NCI-H526 (cell line): ENCODE measurements at regions not wholly inside any gene's neighbourhood (a gene's known extent, or its start where the extent isn't known, plus 50 kb on each side); places are given as distances from the start of the nearest gene placed in this dataset.

Source experiments
- DNase-seq, 2 experiments: peaks; one replicate each; lab custom pipeline; 2025; lab: John Stamatoyannopoulos, UW

DNA sequence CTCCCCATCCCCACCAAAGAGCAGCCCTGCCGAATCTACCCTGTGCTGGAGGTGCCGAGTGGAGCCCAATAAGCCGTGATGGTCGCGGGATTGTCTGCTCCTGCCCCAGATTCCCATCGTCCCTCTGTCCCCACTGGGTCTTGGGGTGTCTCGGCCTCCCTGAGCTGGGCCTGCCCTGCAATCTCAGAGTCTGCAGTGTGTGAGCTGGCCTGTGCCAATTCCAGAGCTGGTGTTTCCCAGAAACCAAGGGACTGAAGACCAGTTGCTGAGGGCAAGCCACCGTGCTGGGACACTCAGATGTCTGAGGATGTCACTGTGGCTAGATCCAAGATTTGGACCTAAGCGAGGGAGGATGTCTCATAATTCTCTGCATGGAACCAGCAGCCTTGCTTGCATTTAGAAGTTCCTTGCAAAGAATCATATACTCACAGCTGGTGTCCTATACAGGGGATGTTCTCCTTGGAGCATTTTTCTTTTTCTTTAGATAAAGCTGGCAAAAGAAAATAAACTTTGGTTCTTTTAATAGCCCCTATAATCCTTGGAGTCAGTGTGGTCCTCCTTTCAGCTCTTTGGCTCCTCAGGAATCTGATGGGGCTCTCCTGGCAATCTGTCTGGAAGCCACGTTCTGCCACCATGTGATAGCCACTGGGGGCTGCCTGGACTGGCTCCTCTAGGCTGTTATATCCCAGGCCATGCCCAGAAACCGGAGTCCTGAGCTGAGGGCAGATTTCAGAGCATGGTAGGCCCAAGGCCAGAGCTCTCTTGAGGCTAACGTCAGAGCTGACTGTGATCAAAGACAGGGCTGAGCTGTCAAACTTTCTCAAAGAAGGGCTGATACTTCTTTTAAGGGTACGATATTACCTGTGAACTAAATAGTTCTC is 140.1 kb upstream of the HAAO start:
- no peak for DNase-seq

DNA sequence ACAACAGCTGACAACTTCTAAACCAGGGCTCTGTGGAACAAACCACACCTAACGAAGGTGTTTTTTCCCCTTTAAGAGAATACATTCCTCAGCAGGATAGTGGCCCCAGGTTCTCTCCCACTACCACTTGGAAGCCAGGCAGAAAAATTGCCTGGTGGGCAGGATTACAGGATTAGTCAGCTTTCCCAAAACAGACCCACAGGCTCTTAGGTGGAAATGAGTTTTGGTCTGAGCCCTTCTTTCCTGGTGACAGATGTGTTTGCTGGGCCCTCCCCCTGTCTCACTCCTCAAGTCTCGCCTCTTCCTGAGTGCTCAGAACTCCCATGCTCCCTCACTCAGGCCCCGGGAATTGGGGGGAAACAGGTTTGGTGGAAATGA is 139.4 kb upstream of the HAAO start:
- DNase-seq: no peak

DNA sequence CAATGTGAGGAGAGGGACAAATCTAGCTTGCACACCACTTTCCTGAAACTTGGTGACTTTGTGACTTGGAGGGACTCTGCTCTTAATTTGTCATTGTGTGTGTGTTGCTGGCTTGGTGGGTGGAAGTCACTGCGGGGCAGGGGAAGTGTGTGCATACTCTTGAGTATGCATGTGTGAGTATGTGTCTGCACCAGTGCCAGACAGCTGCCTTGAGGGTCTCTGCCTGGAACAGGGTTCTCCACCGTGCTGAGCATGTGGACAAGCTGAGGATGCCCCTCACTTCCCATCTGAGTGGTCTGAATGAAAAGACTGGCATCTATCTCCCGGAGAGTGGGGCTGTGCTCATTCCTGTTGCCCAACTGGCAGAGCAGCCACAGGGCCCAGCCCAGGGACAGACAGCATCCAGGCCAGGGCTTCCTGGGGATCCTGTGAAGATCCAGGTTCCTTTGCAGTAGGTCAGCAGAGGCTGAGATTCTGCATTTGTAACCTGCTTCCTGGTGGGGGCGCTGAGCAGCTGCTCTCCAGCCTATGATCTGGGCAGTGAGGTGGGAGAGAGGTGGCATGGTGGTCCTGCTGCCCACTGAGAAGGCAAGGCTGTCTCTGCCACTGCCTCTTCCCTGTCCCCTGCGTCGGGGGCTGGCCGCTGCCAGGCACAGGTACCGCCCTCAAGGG is 138.9 kb upstream of the HAAO start:
- DNase-seq: peak in 1 of 2 experiments; percentile 36

DNA sequence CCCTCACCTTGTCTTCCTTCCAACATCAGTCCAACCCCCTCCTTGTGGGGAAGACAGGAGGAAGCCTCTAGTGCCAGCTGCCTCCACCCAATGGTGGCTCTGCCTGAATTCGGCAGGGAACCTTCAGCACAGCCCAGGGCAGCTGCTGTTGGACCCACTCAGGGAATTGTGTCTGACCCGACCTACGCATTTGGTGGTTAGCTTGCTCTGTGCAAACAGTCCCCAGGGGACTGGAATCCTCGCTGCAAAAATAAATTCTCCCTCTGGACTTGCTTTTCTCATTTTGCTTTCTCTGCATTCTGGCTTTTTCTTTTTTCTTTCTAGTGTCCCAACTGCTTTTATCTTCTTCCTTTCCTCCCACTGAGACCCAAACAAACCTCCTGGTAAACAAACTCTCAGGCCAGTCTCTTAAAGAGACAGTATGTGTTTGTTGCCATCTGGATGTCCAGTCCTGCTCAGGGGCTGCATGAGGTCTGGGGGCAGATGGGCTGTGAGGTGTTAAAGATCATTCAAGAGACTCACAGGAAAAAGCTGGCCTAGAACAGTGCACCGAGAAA is 137.7 kb upstream of the HAAO start:
- DNase-seq: peak in 1 of 2 experiments; percentile 50

DNA sequence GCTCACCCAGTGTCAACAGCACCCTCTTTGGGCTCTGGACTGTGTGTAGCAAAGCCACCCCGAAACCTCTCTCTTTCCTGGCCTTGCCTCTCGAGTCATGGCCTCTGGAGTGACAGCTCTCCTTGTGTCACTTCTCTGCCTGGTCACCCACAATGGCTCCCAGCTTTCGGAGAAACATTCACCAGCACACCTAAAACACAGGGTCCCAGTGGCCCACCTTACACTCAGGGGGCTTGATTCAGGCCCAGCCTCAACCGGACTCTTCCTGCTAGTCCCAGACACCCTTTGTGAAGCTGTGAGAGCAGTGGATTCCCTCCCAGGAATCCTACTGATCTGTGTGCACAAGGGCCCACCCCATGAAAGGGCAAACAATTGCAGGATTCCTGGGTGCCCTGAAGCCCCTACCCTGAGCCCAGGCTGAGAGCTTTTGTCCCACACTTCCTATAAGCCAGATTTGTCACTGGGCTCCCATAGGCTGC is 137.2 kb upstream of the HAAO start:
- DNase-seq: no peak

DNA sequence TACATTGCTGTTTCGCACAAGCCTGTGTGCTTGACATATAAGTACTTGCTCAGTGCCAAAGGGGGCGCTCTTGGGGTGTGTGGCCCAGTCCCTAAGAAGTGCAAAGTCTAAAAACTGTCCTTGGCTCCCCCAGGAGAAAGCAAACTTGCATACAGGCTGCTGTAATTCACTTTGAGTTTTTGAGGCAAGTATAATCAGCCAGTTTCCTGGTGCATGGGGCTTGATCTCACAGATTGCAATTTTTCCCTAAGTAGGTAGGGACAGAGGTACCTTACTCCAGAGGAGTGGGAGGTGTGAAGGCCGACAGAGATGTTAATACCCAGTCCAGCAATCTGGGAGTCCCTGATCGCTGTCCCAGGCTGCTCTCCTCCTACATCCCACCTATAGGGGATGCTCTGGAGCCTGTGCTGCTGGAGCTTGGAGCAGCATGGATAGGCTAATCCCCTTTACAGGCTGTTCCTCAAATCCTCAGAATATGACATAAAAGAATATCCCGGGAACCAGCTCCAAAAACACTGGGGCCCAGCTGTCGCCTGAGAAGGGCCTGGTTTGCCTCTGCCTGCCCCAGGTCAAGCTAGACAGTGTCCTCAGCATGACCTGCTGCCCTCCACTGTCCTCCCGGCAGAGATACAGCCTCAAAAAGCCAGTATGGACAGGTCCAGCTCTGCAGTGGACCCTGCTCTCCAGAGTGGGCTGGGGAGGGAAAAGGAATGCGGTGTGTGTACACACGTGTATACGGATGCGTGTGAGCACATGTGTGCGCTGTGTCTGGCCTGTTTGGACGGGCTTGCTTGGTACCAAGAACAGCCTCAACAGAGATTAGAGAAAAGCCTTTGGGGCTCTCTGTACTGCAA is 136.5 kb upstream of the HAAO start:
- DNase-seq: peak in 1 of 2 experiments; percentile 46

DNA sequence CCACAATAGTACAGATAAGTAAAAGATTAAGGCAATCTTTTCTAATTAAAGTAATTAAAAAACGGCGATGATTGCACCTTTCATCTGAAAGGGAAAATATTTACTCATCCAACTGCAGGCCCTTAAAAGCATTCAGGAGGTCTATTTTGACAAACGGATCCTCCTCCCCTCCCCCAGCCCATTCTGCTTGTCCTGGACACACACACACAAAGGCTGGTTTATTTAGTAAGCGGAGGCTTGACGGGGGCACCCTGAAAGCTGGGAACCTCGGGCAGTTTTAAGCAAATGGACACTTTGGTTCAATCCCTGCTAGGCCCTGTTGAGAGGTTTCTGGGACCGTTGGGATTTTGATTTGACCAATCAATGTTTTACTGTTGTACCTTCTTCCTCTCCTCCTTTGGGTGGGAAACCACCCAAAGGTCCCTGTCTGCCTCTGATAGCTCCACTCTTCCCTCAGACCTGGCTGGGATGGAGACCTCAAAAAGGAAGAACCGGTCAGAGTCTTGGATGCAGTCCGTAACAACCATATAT is 135.8 kb upstream of the HAAO start:
- peak in 1 of 2 experiments; percentile 30 for DNase-seq

DNA sequence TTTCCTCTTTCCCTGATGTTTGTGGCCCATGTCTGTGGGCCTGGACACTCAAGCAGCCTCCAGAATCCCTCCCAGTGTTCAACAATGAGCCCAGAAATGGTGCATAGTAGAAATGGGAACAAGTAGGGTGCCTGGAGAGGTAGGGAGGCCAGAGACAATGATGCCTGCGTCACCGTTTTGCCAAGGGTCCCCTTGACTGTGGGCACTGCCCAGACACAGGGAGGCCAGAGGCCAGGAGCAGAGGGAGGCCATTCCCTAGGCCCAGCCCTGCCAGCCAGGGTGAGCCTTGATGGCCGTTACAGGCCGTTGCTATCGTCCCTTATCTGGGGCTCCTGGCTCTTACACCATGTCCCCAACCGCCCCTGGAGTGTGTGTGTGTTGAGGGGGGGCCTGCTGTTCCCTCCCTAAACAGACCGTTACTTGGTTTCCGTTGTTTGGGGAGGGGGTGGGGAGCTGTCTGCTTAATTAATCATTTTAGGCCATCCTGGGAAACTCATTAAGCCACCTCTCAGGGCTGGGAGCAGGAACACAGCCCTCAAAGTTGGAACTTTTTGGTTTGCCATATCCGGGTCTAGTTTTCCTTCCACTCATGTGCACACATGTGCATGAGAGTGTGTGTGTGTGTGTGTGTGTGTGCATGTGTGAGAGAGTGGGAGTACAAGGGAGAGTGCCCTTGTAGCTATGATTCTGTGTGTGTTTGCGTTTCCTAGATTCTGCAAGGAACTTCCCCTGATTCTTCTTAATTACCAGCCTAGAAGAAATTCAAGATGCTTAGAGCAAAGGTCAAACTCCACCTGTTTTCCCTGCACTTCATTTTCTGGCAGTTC is 135.2 kb upstream of the HAAO start:
- DNase-seq: no peak

DNA sequence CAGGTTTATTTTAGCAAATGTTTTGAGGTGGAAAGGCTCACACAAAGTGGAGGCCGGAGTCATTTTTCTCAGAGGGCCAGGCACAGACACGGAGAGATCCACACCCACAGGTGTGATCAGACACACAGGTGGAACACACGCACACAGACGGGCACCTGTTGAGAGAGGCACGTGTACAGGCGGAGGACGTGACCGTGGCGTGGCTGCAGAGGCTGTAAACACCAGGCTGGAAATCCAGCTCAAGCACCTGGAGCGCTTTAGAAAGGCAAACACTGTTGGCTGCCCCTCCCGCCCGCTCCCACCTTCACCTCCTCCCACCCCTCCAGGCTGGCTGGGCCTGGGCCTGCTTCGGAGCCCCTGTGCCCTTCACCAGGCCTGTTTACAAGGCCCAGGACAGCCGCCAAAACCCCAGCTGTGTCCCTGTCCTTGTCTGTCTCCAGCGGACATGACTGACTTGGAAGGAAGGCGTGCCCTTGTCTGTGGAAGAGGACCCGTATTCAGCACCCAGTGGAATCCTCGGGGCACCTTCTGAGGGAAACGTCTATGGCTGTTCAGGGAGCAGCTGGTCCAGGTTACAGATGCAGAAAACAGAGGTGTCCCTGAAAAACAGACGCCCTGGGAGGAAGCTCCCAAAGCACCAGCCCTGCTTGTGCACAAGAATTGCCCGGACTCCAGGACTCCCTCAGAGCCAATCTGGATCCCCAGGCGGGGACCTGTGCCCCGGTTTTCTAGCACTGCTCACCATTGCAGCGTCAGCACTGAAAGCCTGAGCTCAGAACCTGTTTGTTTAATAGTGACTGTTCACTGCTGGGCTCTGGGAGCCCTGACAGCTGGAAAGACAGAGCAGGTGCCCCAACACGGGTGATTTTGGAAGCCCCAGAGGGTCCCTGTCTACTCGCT is 134.3 kb upstream of the HAAO start:
- DNase-seq: peak; percentile 14 to 43

DNA sequence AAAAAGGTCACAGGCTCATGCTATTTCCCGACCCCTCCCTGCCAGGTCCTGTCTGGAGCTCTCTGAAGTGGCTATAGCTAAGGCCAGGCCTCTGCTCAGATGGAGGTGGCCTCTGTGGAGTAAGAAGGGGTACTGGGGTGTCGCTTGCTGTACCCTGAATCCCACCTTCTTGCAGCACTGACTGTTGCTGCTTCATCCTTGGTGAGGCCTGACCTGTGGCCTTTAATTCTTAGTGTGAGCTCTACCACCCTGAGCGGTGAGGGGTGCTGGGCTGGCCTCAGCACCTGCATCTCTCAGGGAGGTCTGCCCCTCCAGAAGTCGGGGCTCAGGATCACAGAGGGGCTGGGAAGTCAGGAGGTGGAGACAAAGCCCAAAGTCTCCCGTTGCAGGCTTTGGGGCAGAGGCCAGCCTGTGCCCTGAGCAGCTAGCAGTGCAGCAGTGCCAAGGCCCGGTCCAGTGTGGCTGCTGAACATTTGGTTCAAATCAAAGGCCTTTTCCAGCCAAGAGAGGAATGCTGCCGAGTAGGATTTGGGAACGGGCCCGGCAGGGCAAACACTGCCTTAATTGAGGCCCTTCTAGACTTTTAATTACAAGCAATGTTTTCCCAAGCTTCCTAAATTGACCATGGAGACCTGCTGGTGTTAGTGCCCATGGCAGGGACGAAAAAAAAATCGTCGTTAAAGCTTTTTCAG is 133.5 kb upstream of the HAAO start:
- no peak for DNase-seq

DNA sequence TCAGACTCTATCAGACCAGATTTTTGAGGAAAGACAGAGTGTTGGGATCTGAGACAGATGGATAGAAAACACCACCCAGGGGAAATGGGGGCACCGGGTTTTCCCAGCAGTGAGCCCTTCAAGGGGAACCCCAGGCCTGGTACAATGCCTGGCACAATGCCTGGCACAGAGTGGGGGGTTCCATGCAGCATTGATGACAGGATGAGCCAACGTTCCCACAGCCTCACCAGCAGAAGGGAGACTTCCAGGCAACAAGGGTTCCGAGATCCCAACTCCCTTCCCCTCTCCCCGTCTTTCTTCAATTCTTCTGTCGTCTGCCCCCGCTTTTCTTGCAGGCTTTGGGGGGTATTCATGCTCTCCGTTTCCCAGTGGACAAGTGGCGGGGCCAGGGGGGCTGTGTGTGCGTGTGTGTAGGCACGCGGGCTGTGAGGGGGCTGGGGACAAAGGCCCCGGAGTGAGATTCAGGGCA is 132.1 kb upstream of the HAAO start:
- DNase-seq: no peak

DNA sequence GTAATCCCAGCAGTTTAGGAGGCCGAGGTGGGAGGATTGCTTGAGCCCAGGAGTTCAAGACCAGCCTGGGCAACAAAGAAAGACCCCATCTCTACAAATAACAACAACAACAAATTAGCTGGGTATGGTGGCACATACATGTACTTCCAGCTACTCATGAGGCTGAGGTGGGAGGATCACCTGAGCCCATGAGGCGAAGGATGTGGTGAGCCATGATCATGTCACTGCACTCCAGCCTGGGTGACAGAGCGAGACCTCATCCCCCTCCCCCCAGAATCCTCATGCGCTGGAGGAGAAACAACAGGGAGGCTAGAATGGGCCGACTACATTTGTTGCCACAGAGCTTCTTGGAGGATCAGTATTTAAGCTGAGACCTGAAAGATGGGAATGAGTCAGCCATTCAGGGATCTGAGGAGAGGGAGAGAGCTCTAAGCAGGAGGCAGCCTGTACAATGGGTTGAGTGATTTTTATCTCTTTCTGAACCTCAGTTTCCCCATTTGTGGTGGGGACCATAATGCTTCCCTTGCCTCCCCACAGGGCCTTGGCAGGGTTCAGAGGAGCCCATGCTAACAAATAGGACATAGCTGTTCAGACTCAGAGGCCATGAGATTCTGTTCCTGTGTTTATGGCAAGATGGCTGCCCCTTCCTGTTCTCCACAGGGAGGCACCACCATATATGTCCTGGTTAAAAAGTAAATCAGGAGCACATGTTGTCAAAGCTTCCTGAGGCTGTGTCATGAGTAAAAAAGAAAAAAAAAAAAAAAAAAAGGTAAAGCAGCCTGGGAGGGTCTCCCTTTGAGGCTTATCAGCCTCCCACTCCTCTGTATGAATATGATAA is 131.4 kb upstream of the HAAO start:
- no peak for DNase-seq

DNA sequence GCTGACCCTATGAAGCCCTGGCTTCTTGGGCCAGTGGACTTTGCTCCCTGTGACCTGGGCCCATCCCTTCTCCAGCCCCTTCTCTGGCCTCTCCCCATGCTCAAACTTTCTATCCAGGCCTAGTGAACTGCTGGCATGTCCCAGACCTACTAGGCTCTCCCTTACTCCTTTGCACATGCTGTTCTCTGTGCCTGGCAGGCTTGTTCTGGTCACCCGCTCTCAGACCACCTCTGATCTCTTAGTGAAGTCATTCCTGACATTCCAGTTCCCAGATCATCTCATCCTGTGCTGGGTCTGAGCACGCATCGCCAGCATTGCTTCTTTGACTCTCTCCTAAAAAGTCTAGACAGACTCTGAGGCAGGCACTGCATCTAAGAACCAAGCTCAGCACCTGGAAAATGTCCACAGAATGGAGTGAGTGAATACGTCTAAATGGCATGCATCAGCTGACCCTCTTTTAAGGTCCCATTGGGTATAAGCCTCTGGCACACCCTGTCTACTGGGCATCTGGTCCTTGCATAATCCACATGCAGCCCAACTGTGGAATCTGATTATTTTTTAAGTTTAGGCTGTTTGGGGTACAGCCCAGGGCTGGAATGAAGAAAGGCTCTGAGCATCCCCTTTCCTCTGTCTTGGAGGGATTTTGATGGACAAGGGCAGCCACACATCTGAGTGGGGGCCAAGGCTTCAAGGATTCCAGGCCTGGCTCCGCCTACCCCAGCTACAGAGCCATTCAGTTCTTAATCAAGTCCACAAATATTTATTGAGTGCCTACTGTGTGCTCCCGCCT is 130.6 kb upstream of the HAAO start:
- no peak for DNase-seq

DNA sequence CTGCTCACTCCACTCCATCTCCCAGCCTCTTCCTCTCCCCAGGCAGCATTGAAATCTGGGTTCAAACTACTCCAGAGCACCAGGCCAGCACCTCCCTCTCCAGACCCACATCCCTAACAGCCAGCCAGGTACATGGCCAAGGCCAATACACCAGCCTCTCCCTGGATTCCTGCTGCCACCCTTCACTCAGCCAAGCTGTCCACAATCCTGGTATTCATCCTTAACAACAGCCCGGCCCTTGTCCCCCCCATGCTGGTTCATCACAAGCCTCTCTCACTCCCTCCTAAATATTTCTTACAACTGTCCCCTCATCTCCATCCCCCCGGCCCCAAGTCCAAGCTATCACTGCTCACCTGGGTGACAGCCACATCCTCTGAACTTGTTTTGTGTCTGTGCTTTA is 129.9 kb upstream of the HAAO start:
- no peak for DNase-seq

DNA sequence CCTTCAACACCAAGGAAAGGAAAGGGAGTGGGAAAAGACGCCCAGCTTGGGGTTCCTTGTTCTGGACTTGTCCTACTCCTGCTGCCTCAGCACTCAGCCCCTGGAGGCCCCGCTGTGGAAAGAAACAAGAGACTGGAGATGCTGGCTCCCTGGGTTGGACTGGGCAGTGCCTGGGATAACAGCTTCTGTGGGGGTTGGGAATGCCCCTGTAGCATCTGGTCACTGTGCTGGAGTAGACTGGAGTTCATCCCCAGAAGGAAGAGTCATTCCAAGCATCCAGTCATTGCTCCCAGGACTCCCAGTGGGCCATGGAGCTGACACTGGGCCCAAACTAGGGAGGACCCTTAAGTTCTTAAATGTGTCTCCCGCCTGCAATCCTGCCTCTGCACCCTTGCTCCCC is 129.3 kb upstream of the HAAO start:
- DNase-seq: no peak

DNA sequence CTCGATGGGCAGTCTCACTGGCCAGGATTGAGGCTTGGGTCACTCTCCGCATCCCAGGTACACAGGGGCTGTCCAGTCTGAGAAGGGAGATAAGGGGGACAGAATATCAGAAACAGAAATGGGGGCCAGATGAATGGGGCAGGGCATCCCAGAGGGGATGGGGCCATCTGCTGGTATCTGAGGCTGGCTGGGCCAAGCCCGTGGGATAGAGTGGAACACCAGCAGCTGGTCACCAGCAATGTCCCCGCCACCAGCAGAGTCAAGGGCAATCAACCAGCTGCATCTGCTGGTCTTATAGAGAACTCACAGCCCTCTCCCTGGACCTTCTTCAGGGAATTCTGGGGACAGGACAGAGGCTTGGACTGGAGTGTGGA is 128.8 kb upstream of the HAAO start:
- no peak for DNase-seq

DNA sequence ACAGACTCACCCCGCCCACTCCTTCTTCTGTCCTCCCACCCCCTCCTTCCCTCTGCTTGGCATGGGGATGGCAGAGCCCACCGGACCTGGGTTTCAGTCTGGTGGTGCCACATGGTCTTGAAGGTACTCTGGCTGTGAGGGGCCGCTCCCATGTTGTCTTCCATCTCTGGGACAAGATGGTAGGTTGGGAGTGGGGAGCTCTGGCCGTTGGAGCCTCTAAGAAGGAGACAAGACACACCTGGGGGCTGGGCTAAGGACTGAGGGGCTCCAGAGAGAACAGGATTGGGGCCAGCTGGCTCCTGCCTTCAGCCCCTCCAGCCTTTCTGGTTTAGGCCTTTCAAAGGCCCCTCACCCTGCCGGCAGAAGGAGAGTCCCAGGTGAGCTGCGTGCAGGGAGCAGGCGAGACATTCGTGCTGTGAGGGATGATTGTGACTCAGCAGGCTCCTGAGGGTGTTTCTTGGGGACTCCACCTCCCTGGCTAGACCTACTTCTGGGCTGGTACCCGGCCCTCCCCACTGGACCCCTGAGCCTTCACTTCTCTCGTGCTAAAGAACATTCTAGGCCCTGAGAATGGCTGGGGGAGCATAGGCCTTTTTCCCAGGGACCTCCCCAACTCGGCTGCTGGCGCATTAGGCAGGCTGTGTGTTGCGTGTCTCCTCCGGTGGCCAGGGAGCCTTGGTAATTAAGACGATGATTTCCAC is 128.2 kb upstream of the HAAO start:
- no peak for DNase-seq
